OCI-LY1 (cell line): ENCODE measurements at regions not wholly inside any gene's neighbourhood (a gene's known extent, or its start where the extent isn't known, plus 50 kb on each side); places are given as distances from the start of the nearest gene placed in this dataset.

Experiments
- H2AFZ ChIP-seq: fragments of 200-600 bp; sonication (generic), shearing (Covaris generic); 2 replicates; pipeline ENCODE4 v1.6.0; 2014; ENCODE audit warnings: antibody characterized with exemption, mild to moderate bottlenecking, low read length
- H3F3A ChIP-seq: fragments of 200-600 bp; sonication (generic), shearing (Covaris generic); 2 replicates; pipeline ENCODE4 v1.6.0; 2014; ENCODE audit warnings: mild to moderate bottlenecking, antibody characterized with exemption, low read length, moderate library complexity; ENCODE audit not compliant: insufficient read depth
- H3K27ac ChIP-seq: fragments of 200-600 bp; sonication (generic); 2 replicates; pipeline ENCODE4 v1.5.1; 2014; ENCODE audit warnings: low read length, mixed run types, mild to moderate bottlenecking, low read depth; ENCODE audit not compliant: poor library complexity, severe bottlenecking
- H3K27me3 ChIP-seq: fragments of 200-600 bp; sonication (generic); 2 replicates; pipeline ENCODE4 v1.6.0; 2014; ENCODE audit warnings: antibody characterized with exemption, mild to moderate bottlenecking, low read length, moderate library complexity; ENCODE audit not compliant: insufficient read depth
- H3K36me3 ChIP-seq: fragments of 200-600 bp; sonication (generic); 2 replicates; pipeline ENCODE4 v1.6.1; 2014; ENCODE audit warnings: mild to moderate bottlenecking, antibody characterized with exemption, low read length, moderate library complexity, mixed read lengths; ENCODE audit not compliant: insufficient read depth
- H3K4me1 ChIP-seq: fragments of 200-600 bp; sonication (generic); 2 replicates; pipeline ENCODE4 v1.5.1; 2014; ENCODE audit warnings: mild to moderate bottlenecking, low read length, moderate library complexity; ENCODE audit not compliant: insufficient read depth, severe bottlenecking
- H3K4me2 ChIP-seq: fragments of 200-600 bp; sonication (generic), shearing (Covaris generic); 2 replicates; pipeline ENCODE4 v1.6.1; 2014; ENCODE audit warnings: low read length
- H3K4me3 ChIP-seq: fragments of 200-600 bp; sonication (generic); 2 replicates; pipeline ENCODE4 v1.5.1; 2014; ENCODE audit warnings: low read length, low read depth, mild to moderate bottlenecking, mixed read lengths; ENCODE audit not compliant: poor library complexity, severe bottlenecking
- H3K79me2 ChIP-seq: fragments of 200-600 bp; shearing (Covaris generic); 2 replicates; pipeline ENCODE4 v1.6.1; 2016; ENCODE audit warnings: mixed run types, low read length, mixed read lengths; ENCODE audit not compliant: insufficient read depth
- H3K9ac ChIP-seq: fragments of 200-600 bp; sonication (generic), shearing (Covaris generic); 2 replicates; pipeline ENCODE4 v1.6.1; 2014; ENCODE audit warnings: mild to moderate bottlenecking, low read length, mixed read lengths
- H3K9me2 ChIP-seq: fragments of 200-600 bp; sonication (generic), shearing (Covaris generic); 2 replicates; pipeline ENCODE4 v1.6.1; 2014; ENCODE audit warnings: low read depth, mild to moderate bottlenecking, low read length, mixed read lengths
- H3K9me3 ChIP-seq: fragments of 200-600 bp; shearing (Covaris generic); 2 replicates; pipeline ENCODE4 v1.6.1; 2014; ENCODE audit warnings: low read length, mixed read lengths
- H4K20me1 ChIP-seq: fragments of 200-600 bp; sonication (generic), shearing (Covaris generic); 2 replicates; pipeline ENCODE4 v1.6.0; 2016; ENCODE audit warnings: mild to moderate bottlenecking, low read length; ENCODE audit not compliant: insufficient read depth
- EZH2 ChIP-seq: fragments of 200-600 bp; sonication (generic), shearing (Covaris generic); IDR thresholded peaks from 2 replicates; pipeline ENCODE4 v1.8.0; 2017; ENCODE audit warnings: borderline replicate concordance, mixed run types, mild to moderate bottlenecking, antibody characterized with exemption, low read length, moderate library complexity, mixed read lengths
- TF ChIP-seq, protein P1 (sequence below): fragments of 200-600 bp; sonication (generic), shearing (Covaris generic); IDR thresholded peaks from 2 replicates; pipeline ENCODE4 v1.5.1; 2017; ENCODE audit warnings: mild to moderate bottlenecking, antibody characterized with exemption, low read length, moderate library complexity, mixed read lengths

GRCh38 chr2:39902103-39902502 is 123.0 kb upstream of the THUMPD2 start:
- no peak for TF ChIP-seq EZH2
- TF ChIP-seq, protein P1, sequence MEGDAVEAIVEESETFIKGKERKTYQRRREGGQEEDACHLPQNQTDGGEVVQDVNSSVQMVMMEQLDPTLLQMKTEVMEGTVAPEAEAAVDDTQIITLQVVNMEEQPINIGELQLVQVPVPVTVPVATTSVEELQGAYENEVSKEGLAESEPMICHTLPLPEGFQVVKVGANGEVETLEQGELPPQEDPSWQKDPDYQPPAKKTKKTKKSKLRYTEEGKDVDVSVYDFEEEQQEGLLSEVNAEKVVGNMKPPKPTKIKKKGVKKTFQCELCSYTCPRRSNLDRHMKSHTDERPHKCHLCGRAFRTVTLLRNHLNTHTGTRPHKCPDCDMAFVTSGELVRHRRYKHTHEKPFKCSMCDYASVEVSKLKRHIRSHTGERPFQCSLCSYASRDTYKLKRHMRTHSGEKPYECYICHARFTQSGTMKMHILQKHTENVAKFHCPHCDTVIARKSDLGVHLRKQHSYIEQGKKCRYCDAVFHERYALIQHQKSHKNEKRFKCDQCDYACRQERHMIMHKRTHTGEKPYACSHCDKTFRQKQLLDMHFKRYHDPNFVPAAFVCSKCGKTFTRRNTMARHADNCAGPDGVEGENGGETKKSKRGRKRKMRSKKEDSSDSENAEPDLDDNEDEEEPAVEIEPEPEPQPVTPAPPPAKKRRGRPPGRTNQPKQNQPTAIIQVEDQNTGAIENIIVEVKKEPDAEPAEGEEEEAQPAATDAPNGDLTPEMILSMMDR = no peak
- Histone ChIP-seq H3K9me3 (no peaks in the 10 kb centered on the region), H4K20me1 (no peaks in the 10 kb centered on the region), H3K4me2 (no peak overlapping the region), H3K27ac (no peak overlapping the region), H3K79me2 (no peaks in the 10 kb centered on the region), H2AFZ (no peak overlapping the region), H3K9me2 (no peaks in the 10 kb centered on the region), H3K36me3 (no peaks in the 10 kb centered on the region), H3K27me3 (no peaks in the 10 kb centered on the region), H3K4me1 (no peaks in the 10 kb centered on the region), H3K4me3 (no peak overlapping the region), H3F3A (no peaks in the 10 kb centered on the region), H3K9ac (no peak overlapping the region)

DNA sequence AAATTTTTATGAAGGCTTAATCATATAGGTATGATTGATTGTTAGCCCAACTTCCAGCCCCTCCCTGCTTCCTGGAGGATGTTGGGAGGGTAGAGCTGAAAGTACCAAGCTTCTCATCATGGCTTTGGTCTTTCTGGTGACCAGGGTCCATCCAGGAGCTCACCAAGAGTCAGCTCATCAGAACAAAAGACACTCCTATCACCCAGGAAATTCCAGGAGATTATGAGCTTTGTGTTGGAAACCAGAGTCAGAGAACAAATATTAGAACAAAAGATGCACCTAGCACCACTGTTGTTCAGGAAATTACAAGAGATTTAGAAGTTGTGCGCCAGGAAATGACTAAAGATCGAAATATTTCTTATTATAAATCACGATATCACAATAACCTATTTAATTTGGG is 119.9 kb upstream of the THUMPD2 start:
- no peaks in the 10 kb centered on the region for H3K36me3 ChIP-seq
- H3K9me2 ChIP-seq = no peaks in the 10 kb centered on the region
- TF ChIP-seq, protein P1 = no peak
- TF ChIP-seq EZH2 = no peak
- H3K79me2 ChIP-seq = no peaks in the 10 kb centered on the region
- H3F3A ChIP-seq = no peaks in the 10 kb centered on the region
- H3K4me1 ChIP-seq = no peaks in the 10 kb centered on the region
- no peak overlapping the region for H3K9ac ChIP-seq
- no peak overlapping the region for H2AFZ ChIP-seq
- H3K9me3 ChIP-seq = no peaks in the 10 kb centered on the region
- no peaks in the 10 kb centered on the region for H3K27me3 ChIP-seq
- no peaks in the 10 kb centered on the region for H4K20me1 ChIP-seq
- H3K4me2 ChIP-seq = no peak overlapping the region
- no peak overlapping the region for H3K27ac ChIP-seq
- H3K4me3 ChIP-seq = no peak overlapping the region

- TF ChIP-seq, protein P1 = no peak
- no peak for TF ChIP-seq EZH2
- H3K9me2 ChIP-seq = no peaks in the 10 kb centered on the region
- no peaks in the 10 kb centered on the region for H3K79me2 ChIP-seq
Observed at GRCh38 chr2:39897273-39897672, 118.2 kb upstream of the THUMPD2 start.

More at GRCh38 chr2:39897273-39897672, 118.2 kb upstream of the THUMPD2 start:
- Histone ChIP-seq H2AFZ (no peak overlapping the region), H3K4me2 (no peak overlapping the region), H3F3A (no peaks in the 10 kb centered on the region), H3K4me1 (no peaks in the 10 kb centered on the region), H3K27me3 (no peaks in the 10 kb centered on the region), H3K9me3 (no peaks in the 10 kb centered on the region), H3K9ac (no peak overlapping the region), H3K4me3 (no peak overlapping the region), H3K27ac (no peak overlapping the region), H3K36me3 (no peaks in the 10 kb centered on the region), H4K20me1 (no peaks in the 10 kb centered on the region)
